ENCODE measurements at regions not wholly inside any gene's neighbourhood (a gene's known extent, or its start where the extent isn't known, plus 50 kb on each side); places are given as distances from the start of the nearest gene placed in this dataset.
A peak's percentile ranks its signal among the peaks of the same experiment; 100 is the strongest.

DNA sequence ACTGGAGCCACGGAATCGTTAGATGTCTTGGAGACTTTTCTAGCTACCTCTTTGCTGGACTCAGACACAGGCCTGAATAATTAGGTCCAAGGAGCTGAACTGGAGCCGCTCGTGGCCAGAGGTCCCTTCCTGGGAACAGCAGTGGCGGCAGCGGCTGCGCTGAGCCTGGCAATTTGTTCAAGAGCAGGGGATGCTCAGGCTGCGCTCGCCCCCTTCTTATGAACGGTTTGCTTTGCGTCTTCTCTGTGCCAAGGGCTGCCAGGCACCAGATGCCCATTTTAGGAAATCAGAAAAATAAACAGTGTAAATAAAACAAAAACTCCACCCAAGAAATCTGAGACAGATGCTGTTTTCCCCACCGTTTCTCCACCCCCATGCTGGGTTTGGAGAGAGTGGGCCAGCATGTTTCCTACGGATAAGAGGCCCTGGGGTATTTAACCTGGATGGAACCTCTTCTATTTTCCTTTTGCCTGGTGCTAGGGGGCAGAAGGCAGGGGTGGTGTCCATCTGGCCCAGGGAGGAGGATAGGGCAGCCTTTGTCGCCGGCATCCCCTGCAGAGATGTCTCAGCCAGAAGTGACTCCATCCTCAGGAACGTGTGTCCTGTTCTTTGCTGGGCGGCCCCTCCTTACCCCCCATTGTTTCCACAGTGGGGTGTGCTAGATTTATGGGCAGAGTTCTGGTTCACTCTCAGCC, 163.4 kb downstream of the SEC14L1 start (continued):
- TF ChIP-seq, protein P1, sequence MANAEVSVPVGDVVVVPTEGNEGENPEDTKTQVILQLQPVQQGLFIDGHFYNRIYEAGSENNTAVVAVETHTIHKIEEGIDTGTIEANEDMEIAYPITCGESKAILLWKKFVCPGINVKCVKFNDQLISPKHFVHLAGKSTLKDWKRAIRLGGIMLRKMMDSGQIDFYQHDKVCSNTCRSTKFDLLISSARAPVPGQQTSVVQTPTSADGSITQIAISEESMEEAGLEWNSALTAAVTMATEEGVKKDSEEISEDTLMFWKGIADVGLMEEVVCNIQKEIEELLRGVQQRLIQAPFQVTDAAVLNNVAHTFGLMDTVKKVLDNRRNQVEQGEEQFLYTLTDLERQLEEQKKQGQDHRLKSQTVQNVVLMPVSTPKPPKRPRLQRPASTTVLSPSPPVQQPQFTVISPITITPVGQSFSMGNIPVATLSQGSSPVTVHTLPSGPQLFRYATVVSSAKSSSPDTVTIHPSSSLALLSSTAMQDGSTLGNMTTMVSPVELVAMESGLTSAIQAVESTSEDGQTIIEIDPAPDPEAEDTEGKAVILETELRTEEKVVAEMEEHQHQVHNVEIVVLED (CRISPR knock-in tag; IDR thresholded peaks at IDR 0.05), result no peak

GRCh38 chr17:77304746-77305473, 164.1 kb downstream of the SEC14L1 start:
- no peak for TF ChIP-seq SMAD1 (IDR thresholded peaks at IDR 0.05; ENCODE audit: low read depth, low read length, partially characterized antibody)
- TF ChIP-seq PML (IDR thresholded peaks at IDR 0.05; ENCODE audit: low read length), result no peak
- no peak for TF ChIP-seq TAF9B (IDR thresholded peaks at IDR 0.05; ENCODE audit: partially characterized antibody)
- no peak for TF ChIP-seq MIER1 (IDR thresholded peaks at IDR 0.05; ENCODE audit: low read depth)
- TF ChIP-seq MEIS2 (IDR thresholded peaks at IDR 0.05; ENCODE audit: partially characterized antibody), result no peak
- no peak for TF ChIP-seq TFAM (CRISPR knock-in tag; conservative IDR thresholded peaks at IDR 0.05)
- no peak for TF ChIP-seq MAFG (tag; conservative IDR thresholded peaks at IDR 0.05)
- no peak for TF ChIP-seq CBX1 (IDR thresholded peaks at IDR 0.05; ENCODE audit: low read depth)
- TF ChIP-seq KAT7 (CRISPR knock-in tag; IDR thresholded peaks at IDR 0.05; ENCODE audit: borderline replicate concordance), result no peak
- no peak for DNase-seq (ENCODE audit: extremely low read depth in 1 of 4, low spot score in 3 of 4)
- intact Hi-C loops (cut with micrococcal nuclease), result no loop called here

More at GRCh38 chr17:77304746-77305473, 164.1 kb downstream of the SEC14L1 start:
- H3K4me2 ChIP-seq (ENCODE audit: insufficient read depth, low read length), result no peak overlapping the region
- H3K9ac ChIP-seq (ENCODE audit: insufficient read depth in 1 of 2, low read depth in 2 of 2, low read length in 2 of 2), result peak overlapping the region in 1 of 2 experiments; percentile 64; a peak in 1 of 4 replicates
- H3K79me2 ChIP-seq (ENCODE audit: control insufficient read depth, insufficient read depth, low read length), result no peaks in the 10 kb centered on the region
- peaks cover 0 to 20% of the 10 kb centered on the region in 2 experiments; a peak in 2 of 5 replicates for H3K4me1 ChIP-seq (replicated peaks in 1 of 2; ENCODE audit: control insufficient read depth in 2 of 2, insufficient read depth in 2 of 2, low read length in 2 of 2)
- H3K27ac ChIP-seq (ENCODE audit: extremely low read depth, low read depth, low read length), result no peak overlapping the region
- no peak overlapping the region for H2AFZ ChIP-seq (ENCODE audit: low read depth, low read length)
- no peaks in the 10 kb centered on the region for H3K36me3 ChIP-seq (ENCODE audit: control insufficient read depth, insufficient read depth, low read length)
- peaks cover 9 to 50% of the 10 kb centered on the region in 2 experiments; a peak in 4 of 5 replicates for H3K27me3 ChIP-seq (ENCODE audit: control insufficient read depth in 2 of 2, insufficient read depth in 2 of 2, low read length in 2 of 2)
- BruUV-seq (replicated peaks), result no TSS peak
- CTCF ChIA-PET (ENCODE audit: low intra/inter-chr PET ratio), result no interaction called here
- peaks cover 2% of the 10 kb centered on the region for H3K9me1 ChIP-seq (ENCODE audit: control insufficient read depth, insufficient read depth, low read length)
- FAIRE-seq (no peak), ATAC-seq (no peak)
- H3K4me3 ChIP-seq, result no peak overlapping the region
- WGBS (ENCODE audit: insufficient coverage, low coverage, missing lambda C conversion rate), result 7% methylated on average over 21 of the region's 21 CpGs
- peaks cover 4% of the 10 kb centered on the region; the same call in 1 of the 2 replicates for H4K20me1 ChIP-seq (replicated peaks; ENCODE audit: control insufficient read depth, insufficient read depth, low read length)
- POLR2A ChIA-PET, result interaction anchor here (1.0 kb wide), 1 partner anchor 8 kb away, joined by 4 read pairs; no protein-coding TSS in a partner anchor
- in situ Hi-C loops (cut with MboI), result no loop called here
- no peaks in the 10 kb centered on the region for H3K9me3 ChIP-seq (replicated peaks; ENCODE audit: control insufficient read depth, insufficient read depth, low read depth, low read length)
